GM19372 (cell line): ENCODE measurements at regions not wholly inside any gene's neighbourhood (a gene's known extent, or its start where the extent isn't known, plus 50 kb on each side); places are given as distances from the start of the nearest gene placed in this dataset.

ENCODE experiments used
- ATAC-seq: cut with Tn5 transposase; IDR thresholded peaks from one replicate; pipeline ENCODE4 v1.9.1; 2021; ENCODE audit warnings: mild to moderate bottlenecking, low read depth, moderate library complexity; ENCODE audit not compliant: unreplicated experiment

DNA sequence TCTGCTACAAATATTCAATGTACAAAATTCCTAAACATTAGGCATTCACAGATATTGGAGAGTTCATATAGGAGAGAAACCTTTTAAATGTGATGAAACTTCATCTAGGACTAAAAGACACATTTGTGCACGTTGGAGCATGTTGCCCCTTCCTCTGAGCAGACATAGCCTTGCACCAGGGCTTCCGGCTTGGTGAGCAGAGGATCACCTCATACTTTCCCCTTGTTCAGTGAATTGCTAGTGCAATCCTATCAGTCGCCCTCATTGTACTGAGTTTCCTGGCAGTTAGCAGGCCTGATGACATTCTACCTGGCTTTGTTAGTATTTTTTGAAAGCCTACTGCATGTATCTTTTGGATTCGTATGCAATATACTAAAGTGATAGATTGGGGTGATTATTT, 466.2 kb downstream of the SPRY1 start:
- ATAC-seq = no peak

DNA sequence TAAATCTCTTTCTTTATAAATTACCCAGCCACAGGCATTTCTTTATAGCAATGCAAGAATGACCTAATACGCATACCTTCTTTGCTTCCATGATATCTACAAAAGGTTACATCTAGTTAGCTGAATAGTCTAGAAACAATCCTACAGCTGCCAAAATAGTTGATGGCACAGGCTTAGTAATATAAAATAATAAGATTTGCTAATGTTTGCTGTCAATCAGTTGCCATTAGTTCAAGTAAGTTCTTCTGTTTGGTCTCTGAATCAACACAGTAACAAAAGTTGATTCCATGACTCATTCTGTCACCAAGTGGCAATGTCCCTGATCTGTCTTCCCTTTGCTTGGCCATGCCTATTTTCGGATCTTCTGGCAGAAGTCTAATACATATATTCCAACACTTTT, 470.2 kb downstream of the SPRY1 start:
- ATAC-seq = no peak

DNA sequence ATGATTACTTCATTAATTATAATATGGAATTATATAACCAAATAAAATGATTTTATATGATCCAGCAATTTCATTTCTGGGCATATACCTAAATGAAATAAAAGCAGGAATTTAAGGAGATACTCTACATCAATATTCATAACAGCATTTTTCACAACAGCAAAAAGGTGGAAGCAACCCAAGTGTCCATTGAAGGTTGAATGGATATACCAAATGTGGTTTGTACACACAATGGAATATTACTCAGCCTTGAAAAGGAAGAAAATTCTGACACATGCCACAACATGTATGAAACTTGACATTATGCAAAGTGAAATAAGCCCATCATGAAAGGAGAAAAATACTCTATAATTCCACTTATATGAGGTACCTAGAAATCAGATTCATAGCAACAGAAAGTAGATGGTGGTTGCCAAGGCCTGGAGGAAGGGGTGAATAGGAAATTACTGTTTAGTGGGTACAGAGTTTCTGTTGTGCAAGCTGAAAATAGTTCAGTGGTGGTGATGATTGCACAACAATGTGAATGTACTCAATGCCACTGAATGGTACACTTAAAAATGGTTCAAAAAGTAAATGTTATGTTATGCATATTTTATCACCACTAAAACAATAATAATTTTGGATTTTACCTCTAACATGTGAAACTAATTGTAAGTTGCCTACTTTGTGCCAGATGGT, 471.5 kb downstream of the SPRY1 start:
- no peak for ATAC-seq

DNA sequence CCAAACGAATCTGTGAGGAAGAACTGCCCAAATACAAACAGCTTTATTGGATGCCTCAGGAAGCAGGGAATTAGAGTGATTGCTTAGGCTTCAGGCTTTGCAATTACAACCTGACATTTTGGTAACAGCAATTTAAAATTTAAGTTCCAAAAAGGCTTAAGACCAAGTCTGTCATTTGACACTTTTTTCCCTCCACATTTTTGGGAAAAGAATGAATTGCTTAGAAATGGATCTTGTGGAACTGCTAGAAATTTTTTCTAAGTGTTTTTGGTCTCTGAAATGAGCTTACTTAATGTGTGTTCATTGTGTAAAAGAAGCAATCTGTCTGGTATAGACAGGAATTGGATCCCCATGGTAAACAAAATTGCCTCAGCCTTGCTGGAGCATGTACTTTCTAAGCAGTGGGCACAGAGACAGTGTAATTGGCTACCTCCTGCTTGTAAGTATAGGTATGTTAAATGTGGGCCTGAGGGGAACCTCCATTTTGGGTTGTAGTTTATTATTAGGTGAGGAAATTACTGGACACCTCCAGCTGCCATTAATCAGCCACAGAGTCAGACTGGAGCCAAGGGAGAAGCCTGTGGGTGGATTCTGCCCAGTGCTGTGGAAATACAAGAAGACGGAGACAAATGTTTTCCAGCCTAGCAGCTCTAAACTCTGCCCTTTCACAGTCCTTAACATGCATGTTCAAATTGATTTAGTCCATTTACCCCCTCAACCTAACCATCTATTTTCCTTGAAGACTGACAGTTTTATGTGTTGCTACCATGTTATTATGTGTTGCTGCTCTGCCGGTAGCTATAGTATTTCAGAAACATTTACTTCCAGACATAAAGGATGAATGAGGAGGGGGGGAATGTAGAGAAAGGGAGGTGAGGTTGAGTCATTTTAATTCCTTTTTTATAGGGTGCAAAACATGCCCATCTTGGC, 473.0 kb downstream of the SPRY1 start:
- no peak for ATAC-seq

DNA sequence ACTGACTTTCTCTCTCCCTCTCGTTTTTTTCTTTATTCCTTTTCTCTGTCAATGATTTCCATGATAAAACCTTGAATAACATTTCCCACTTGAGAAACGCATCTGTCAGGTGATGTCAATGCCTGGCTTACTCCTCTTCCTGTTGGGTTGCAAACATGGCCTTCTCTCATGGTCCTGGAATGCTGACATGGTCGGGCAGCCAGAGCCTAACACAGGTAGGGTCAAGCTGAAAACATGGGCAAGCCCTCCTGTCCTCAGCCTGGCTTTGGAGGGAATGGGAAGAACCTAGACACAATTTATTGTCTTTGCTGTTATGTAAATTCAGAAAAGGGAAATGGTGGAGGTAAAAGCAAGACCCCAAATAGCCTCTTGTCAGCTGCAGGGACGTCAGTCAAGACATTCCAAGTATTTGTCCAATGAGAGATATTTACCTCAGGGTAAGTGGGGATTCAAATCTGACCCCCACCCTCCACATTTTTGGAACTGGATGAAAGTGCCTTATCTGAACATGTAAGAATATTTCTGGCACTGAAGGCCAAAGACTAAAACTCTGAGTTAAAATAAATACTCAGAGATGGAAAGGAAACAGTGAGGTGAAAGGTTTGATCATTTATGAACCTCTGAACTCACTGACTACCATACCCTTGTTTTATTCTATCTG, 473.8 kb downstream of the SPRY1 start:
- ATAC-seq = no peak

DNA sequence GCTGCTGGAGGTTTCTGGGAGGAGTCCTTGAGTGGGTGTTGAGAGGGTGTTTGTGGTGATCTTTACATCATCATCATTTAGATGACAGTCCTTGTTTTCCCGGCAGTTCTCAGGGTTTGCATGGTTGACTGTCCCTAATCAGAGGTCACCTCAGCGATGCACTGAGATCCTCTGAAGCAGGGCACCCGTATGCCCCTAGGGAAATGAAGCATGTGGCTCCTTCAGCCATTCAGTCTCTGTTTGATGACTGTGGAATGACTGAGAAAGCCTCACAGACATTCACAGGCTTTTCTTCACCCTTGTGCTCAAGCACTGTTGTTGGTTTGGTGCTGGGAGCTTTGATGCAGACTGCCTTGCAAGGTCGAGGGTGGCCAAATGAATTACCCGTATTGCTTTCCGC, 474.7 kb downstream of the SPRY1 start:
- no peak for ATAC-seq

DNA sequence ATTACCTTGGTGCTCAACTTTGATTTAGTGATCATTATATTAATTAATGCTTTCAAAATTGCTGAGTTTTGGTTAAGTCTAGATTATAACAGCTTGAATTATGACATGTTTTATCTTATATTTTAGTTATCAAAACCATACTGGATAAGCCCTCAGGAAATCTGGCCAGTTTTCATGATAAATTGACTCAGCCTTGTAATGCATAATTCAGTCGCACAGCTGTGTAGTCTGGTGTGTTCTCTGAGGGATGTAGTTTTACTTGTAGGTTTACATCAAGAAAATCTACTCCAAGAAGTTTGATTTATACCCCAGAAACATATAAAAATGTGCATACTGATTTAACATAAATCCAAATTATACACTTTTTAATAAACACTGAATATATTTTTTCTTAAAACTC, 477.5 kb downstream of the SPRY1 start:
- ATAC-seq = no peak

DNA sequence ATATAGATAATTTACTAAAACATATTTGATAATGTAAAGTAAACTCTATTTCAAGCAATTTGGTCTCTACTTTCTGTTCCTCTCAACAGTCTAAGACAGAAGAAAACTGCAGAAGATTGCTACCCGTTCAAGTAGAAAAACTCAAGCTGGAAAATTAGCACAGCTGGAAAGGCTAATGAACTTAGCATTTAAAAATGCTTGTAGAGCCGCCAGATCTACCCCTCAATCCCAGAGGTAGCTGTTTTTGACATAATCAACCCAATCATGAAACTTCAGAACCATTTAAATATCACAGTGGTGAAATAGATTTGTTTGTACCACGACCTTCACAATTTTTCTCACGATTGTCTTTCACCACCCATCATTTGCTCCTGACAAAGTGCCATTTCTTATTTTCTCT, 479.5 kb downstream of the SPRY1 start:
- no peak for ATAC-seq

DNA sequence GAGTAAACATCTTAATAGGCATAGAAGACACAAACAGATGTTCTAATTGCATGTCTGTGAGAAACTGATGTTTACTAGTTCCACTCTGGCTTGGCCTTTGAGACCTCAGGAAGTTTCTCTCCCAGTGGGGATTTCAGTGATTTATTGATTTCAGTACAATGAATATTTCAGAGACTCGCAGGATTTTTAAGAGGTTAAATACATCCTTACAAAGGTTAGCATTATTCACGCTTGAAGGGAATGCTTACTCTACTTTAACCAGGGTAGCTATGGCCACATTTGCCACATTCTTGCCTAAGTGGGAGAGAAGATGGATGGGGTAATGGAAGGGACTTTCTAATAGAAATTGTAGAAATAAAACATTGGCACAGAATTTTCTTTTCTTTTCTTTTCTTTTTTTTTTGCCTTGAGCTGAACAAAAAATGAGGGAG, 480.1 kb downstream of the SPRY1 start:
- no peak for ATAC-seq

DNA sequence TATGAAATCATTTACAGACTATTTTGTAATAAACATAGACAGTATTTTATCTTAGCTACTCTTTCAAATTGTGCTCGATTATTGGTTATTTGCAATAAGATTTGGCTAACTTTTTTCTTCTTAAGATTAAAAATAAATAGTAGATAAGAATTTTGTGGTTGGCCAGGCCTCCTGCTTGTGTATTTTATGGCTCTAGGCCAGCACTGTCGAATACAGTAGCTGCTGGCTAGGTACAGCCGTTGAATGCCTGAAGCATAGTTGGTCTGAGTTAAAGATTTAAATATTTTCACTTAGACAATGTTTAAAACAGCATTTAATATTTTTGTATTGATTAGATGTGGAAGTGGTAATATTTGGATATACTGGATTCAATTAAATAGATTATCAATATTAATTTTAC, 481.0 kb downstream of the SPRY1 start:
- ATAC-seq = no peak

DNA sequence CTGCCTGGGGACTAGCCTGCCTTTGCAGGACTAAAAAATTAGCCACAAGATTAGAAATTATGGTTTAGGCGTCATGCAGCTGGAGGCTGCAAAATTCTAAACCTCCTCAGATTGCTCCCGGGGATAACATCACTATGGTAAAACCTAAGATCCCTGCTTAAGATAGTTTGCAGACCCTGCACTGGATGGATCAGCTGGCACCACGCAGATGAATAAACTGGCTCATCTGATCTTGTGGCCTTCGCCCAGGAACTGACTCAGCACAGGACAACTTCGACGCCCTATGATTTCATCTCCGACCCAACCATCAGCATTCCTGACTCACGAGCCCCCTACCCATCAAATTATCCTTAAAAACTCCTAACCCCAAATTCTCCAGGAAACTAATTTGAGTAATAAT, 482.4 kb downstream of the SPRY1 start:
- no peak for ATAC-seq

DNA sequence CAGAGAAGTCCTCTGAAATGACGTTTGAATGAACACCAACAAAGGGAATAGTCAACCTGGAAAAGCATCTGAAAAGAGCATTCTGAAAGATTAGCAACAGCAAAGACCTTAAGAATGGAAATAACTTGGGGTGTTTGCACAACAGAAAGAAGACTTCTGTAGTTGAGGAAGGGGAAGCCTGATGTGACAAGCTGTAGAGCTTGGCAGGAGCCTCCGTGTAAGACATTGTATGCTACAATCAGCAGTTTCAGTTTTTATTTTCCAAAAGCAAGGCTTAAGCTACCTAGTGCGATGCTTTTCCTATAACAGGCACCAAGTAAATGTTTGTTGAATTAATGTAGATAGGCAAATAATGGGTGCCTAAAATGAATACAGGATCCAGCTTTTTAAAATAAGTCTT, 484.0 kb downstream of the SPRY1 start:
- ATAC-seq = no peak

DNA sequence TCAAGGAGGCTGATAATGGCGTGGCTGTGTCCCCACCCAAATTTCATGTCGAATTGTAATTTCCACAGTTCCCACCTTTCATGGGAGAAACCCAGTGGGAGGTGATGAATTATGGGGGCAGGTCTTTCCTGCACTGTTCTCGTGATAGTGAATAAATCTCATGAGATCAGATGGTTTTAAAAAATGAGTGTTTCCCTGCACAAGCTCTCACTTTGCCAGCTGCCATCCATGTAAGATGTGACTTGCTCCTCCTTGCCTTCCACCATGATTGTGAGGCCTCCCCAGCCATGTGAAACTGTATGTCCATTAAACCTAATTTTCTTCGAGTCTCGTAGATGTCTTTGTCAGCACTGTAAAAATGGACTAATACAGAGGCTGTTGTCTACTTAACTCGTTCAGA, 488.3 kb downstream of the SPRY1 start:
- ATAC-seq = no peak

DNA sequence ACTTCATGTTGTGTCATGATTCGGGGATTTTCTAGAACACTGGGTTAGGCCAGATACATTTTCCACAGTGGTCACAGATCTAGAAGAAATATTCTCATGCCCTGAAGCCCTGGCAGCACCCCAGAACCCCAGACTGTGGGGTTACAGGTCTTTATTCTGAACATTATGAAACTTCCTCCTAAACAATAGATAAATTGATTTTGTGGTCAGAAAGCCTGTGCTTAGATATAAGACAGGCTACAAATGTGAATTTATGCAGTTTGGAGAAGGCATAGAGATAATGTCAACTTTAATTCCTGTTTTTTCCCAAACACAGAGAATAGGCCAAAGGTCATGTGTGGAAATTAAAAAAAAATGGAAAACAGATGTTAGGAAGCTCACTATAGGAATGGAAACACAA, 492.9 kb downstream of the SPRY1 start:
- no peak for ATAC-seq

DNA sequence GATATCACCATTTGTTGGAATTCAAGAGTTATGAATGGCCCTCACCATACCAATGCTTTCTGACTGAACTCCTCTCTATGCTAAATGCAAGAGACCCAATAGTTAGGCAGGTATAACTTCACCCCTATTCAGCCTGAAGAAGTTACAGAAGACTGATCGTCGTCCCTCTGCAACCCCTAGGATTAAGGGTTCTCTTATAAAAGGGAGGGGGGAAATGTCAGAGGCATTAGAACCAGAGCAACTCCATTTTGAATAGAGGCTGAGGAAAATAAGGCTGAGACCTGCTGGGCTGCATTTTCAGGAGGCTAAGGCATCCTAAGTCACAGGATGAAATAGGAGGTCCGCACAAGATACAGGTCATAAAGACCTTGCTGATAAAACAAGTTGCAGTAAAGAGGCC, 494.3 kb downstream of the SPRY1 start:
- no peak for ATAC-seq

DNA sequence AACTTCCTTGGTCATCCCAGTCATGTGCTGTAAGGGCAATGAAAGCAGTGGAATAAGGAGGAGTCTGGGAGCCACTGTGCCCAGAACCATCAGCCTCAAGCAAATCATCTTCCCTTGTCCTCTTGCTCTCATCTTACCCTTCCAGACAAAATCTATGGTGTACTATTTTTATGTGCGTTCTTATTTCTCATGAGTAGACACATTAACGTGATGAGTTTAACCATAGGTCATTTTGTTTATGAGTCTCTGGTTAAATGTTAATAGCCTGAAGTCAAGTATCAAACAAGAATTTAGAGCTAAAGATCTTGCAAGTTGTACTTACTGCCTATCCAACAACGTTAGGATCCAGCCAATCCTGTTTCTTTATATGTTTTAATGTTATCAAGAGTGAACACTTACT, 495.3 kb downstream of the SPRY1 start:
- ATAC-seq = no peak

DNA sequence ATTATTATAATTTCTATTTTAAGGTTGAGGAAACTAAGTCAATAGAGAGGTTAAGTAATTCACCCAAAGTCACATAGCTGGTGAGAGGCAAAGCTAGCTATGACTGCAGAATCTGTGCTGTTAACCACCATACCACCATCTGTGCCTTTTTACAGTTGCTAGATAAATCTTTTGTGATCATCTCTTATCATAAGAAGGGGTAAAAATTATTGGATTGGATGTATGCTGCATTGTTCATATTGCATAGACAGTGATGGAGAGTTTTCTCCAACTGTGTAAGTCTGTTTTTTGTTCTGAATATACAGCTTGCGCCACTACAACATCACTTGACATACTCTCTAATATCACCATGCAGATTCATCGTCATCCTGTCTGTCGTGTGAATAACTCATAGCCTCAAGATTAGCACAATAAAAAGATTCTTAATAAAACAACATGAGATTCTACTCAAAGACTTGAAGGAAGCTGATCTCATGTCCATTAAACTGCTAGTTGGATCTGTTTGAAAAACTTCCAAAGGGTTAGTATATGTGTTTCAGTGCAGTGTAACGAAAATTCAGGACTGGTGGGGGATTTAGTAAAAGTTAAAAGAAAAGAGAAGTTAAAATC, 495.9 kb downstream of the SPRY1 start:
- ATAC-seq = no peak

DNA sequence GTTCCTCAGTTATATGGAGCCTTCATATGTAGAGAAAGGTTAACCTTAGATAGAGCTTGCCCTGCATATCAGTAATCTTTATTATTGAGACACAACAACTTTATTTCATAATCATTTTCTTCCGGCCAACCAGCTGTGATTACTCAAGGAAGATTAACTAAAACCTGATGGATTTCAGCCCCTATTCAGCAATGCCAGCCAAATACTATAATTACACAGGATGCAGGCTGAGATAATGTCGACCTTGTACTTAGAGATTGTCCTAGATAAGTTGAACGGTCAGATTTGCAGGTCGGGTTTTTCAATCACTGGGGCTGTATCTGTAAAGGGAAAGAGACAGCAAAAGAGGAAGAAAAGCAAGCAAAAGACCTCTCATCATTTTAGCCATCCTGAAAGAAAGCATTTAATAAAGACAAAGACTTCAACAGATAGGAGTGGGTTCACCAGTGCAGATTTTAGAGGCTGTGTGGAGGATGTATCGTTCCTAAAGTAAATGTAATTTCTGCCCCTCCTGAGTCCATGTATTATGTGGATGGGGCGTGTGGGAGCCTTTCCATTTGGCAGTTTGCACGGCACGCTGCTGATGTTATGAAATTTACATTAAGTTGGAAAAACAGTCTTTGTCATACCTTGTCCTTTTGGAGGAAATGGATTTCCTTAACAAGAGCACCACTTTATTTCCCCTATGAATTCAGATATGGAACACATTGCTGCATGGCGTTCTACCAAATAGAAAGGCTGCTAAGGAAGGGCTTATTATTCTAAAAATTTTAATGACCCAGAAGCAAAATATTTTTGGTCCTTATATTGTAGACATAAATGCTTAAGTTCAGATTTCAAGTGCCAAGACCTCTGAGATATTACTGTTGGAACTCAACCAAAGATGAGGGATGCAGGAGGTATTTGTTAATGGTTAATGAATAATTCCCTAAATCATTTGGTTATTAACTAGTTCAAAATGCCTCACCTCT, 496.7 kb downstream of the SPRY1 start:
- no peak for ATAC-seq

DNA sequence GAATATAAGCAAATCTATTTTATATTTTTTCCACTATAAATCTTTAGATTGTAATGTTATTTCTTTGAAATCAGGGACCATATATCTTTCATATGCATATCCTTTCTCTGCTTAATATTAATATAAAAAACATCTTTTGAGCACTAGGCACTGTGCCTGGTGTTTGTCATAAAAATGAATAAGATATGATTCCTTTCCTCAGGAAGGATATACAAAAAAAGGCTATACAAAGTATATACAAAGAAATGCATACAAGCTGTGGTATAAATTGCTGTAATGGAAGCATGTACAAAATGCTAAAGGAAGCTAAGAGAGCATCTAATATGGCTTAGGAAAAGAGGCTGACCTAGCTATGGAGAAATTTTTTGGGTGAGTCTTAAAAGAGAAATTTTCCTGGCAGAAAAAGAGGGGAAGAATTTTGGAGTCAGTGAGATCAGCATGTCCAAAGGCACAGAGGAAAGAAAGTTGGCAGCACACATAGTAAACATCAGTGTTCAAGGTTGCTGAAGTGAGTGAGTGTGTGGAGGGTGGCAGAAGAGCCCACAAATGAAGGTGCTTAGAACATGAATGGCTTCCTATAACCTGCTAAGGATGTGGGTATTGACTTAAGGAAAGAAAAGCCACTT, 500.0 kb downstream of the SPRY1 start:
- no peak for ATAC-seq
